GM23338 (cell line): ENCODE measurements at regions not wholly inside any gene's neighbourhood (a gene's known extent, or its start where the extent isn't known, plus 50 kb on each side); places are given as distances from the start of the nearest gene placed in this dataset.

Source experiments
- ATAC-seq: fragments of 200-7000 bp; cut with Tn5 transposase; 3 replicates; pipeline ENCODE4 v1.9.1; 2020
- DNase-seq: peaks from one replicate; pipeline ENCODE4 v3.0.0-alpha.2; 2015; ENCODE audit warnings: low spot score
- H2AFZ ChIP-seq: fragments of 200-600 bp; sonication (generic); 2 replicates; pipeline ENCODE4 v1.8.0; 2016; ENCODE audit warnings: antibody characterized with exemption, mild to moderate bottlenecking, moderate library complexity
- H3F3A ChIP-seq: fragments of 200-600 bp; sonication (generic); replicated peaks from 2 replicates; pipeline ENCODE4 v1.8.0; 2017; ENCODE audit warnings: antibody characterized with exemption, mixed run types, low read depth
- H3K27ac ChIP-seq: fragments of 200-600 bp; sonication (generic); 2 replicates; pipeline ENCODE4 v1.6.1; 2016; ENCODE audit warnings: low read depth
- H3K27me3 ChIP-seq: fragments of 200-600 bp; sonication (generic); 2 replicates; pipeline ENCODE4 v1.8.0; 2016; ENCODE audit warnings: mild to moderate bottlenecking, mixed run types, moderate library complexity; ENCODE audit not compliant: insufficient read depth
- H3K36me3 ChIP-seq: fragments of 200-600 bp; sonication (generic); 2 replicates; pipeline ENCODE4 v1.8.0; 2016; ENCODE audit warnings: mild to moderate bottlenecking; ENCODE audit not compliant: insufficient read depth
- H3K4me1 ChIP-seq: fragments of 200-600 bp; sonication (generic); 2 replicates; pipeline ENCODE4 v1.8.0; 2016; ENCODE audit warnings: mild to moderate bottlenecking, moderate library complexity; ENCODE audit not compliant: insufficient read depth
- H3K4me2 ChIP-seq: fragments of 200-600 bp; sonication (generic); 2 replicates; pipeline ENCODE4 v1.7.1; 2017; ENCODE audit warnings: mixed run types
- H3K4me3 ChIP-seq: fragments of 200-600 bp; sonication (generic); 2 replicates; pipeline ENCODE4 v1.6.1; 2016; ENCODE audit warnings: mixed run types
- H3K79me2 ChIP-seq: fragments of 200-600 bp; sonication (generic); replicated peaks from 2 replicates; pipeline ENCODE4 v1.8.0; 2017; ENCODE audit warnings: mild to moderate bottlenecking; ENCODE audit not compliant: insufficient read depth
- H3K9me2 ChIP-seq: fragments of 200-600 bp; sonication (generic); 2 replicates; pipeline ENCODE4 v1.8.0; 2017; ENCODE audit not compliant: insufficient read depth
- H4K20me1 ChIP-seq: fragments of 200-600 bp; sonication (generic); replicated peaks from 2 replicates; pipeline ENCODE4 v1.8.0; 2017; ENCODE audit warnings: mild to moderate bottlenecking; ENCODE audit not compliant: insufficient read depth
- H3K27ac Mint-ChIP-seq: 2 replicates; pipeline ENCODE4 v1.8.0; 2020; ENCODE audit warnings: inconsistent platforms, mild to moderate bottlenecking, moderate library complexity, mixed read lengths
- H3K27me3 Mint-ChIP-seq: 3 replicates; pipeline ENCODE4 v1.8.0; 2022; ENCODE audit warnings: low read depth, mild to moderate bottlenecking, moderate library complexity, mixed read lengths, inconsistent platforms; ENCODE audit not compliant: insufficient read depth, poor library complexity
- H3K36me3 Mint-ChIP-seq: 3 replicates; pipeline ENCODE4 v1.8.0; 2021; ENCODE audit warnings: low read depth, mild to moderate bottlenecking, inconsistent platforms, moderate library complexity, mixed read lengths
- H3K4me1 Mint-ChIP-seq: 3 replicates; pipeline ENCODE4 v1.8.0; 2020; ENCODE audit warnings: mild to moderate bottlenecking, inconsistent platforms, mixed read lengths
- H3K4me3 Mint-ChIP-seq: 3 replicates; pipeline ENCODE4 v1.8.0; 2021; ENCODE audit warnings: moderate library complexity, mild to moderate bottlenecking, inconsistent platforms, mixed read lengths
- H3K9me3 Mint-ChIP-seq: 3 replicates; pipeline ENCODE4 v1.8.0; 2020; ENCODE audit warnings: moderate library complexity, mild to moderate bottlenecking, inconsistent platforms, mixed read lengths
- CREB1 ChIP-seq: fragments of 250-450 bp; sonication (Bioruptor Pico); IDR thresholded peaks from 2 replicates; pipeline ENCODE4 v1.5.0; 2020; ENCODE audit warnings: low read depth, mild to moderate bottlenecking, moderate library complexity
- ETS1 ChIP-seq: IDR thresholded peaks from 2 replicates; pipeline ENCODE4 v1.6.1; 2016; ENCODE audit warnings: antibody characterized with exemption
- EZH2 ChIP-seq: fragments of 200-600 bp; sonication (generic); IDR thresholded peaks from one replicate; pipeline ENCODE4 v1.8.0; 2017; ENCODE audit warnings: antibody characterized with exemption, mild to moderate bottlenecking, low read depth; ENCODE audit not compliant: unreplicated experiment
- EZH2phosphoT487 ChIP-seq: fragments of 200-600 bp; sonication (generic); IDR thresholded peaks from one replicate; pipeline ENCODE4 v1.8.1; 2018; ENCODE audit warnings: antibody characterized with exemption; ENCODE audit not compliant: unreplicated experiment
- JUNB ChIP-seq: IDR thresholded peaks from one replicate; pipeline ENCODE4 v1.6.1; 2016; ENCODE audit warnings: antibody characterized with exemption; ENCODE audit not compliant: unreplicated experiment
- NANOG ChIP-seq: IDR thresholded peaks from 2 replicates; pipeline ENCODE4 v1.6.1; 2016; ENCODE audit warnings: antibody characterized with exemption, borderline replicate concordance
- POLR2AphosphoS5 ChIP-seq: IDR thresholded peaks from 2 replicates; pipeline ENCODE4 v1.6.1; 2016; ENCODE audit warnings: antibody characterized with exemption, low read depth
- REST ChIP-seq: IDR thresholded peaks from one replicate; pipeline ENCODE4 v1.6.1; 2018; ENCODE audit warnings: antibody characterized with exemption; ENCODE audit not compliant: unreplicated experiment
- STAT1 ChIP-seq: IDR thresholded peaks from one replicate; pipeline ENCODE4 v1.6.1; 2016; ENCODE audit warnings: antibody characterized with exemption; ENCODE audit not compliant: unreplicated experiment
- ZNF331 ChIP-seq: fragments of 250-450 bp; sonication (Bioruptor Pico); IDR thresholded peaks from 2 replicates; pipeline ENCODE4 v1.5.0; 2020; ENCODE audit warnings: low read depth, mild to moderate bottlenecking, moderate library complexity
- ZNF462 ChIP-seq: fragments of 250-450 bp; sonication (Bioruptor Pico); IDR thresholded peaks from 2 replicates; pipeline ENCODE4 v1.5.0; 2020; ENCODE audit warnings: mild to moderate bottlenecking, moderate library complexity

- Histone ChIP-seq H3K36me3 (no peaks in the 10 kb centered on the region), H3K4me3 (no peak overlapping the region), H3K27ac (no peak overlapping the region), H2AFZ (no peak overlapping the region), H3K27me3 (no peaks in the 10 kb centered on the region), H3K4me2 (no peak overlapping the region), H4K20me1 (no peaks in the 10 kb centered on the region), H3K9me2 (no peaks in the 10 kb centered on the region), H3F3A (no peaks in the 10 kb centered on the region), H3K79me2 (no peaks in the 10 kb centered on the region), H3K4me1 (no peaks in the 10 kb centered on the region)
- Mint-ChIP-seq H3K4me1 (no peaks in the 10 kb centered on the region; the same call in 2 of the 3 replicates), H3K9me3 (peaks cover 84% of the 10 kb centered on the region), H3K4me3 (no peak overlapping the region), H3K36me3 (peaks cover under 1% of the 10 kb centered on the region; the same call in 2 of the 3 replicates), H3K27ac (no peak overlapping the region), H3K27me3 (peaks cover under 1% of the 10 kb centered on the region)
- ATAC-seq (no peak), DNase-seq (no peak)
- TF ChIP-seq ETS1, result no peak
- no peak for TF ChIP-seq ZNF331 (CRISPR knock-in tag)
- no peak for TF ChIP-seq EZH2phosphoT487
- no peak for TF ChIP-seq REST
- TF ChIP-seq ZNF462 (CRISPR knock-in tag), result no peak
- no peak for TF ChIP-seq POLR2AphosphoS5
- TF ChIP-seq NANOG, result no peak
- TF ChIP-seq JUNB, result no peak
- no peak for TF ChIP-seq CREB1
- no peak for TF ChIP-seq STAT1
- TF ChIP-seq EZH2, result no peak
Observed at GRCh38 chr3:5423523-5423922, 236.0 kb downstream of the EDEM1 start.
